A673 (cell line): ENCODE measurements at regions not wholly inside any gene's neighbourhood (a gene's known extent, or its start where the extent isn't known, plus 50 kb on each side); places are given as distances from the start of the nearest gene placed in this dataset.

Experiments used
- BruUV-seq: library from RNA; stranded (reverse); fragments of 400-500 nt; replicated peaks from 2 replicates; lab custom pipeline; 2021; lab: Mats Ljungman, UMichigan
- CTCF ChIA-PET: fragments of 300-600 bp; sonication (Branson Sonifier 250); formaldehyde crosslinking; loops from one replicate; lab custom pipeline; 2022; ENCODE audit warnings: antibody characterized with exemption; lab: Charles Lee
- POLR2A ChIA-PET: fragments of 300-600 bp; sonication (Branson Sonifier 250); formaldehyde crosslinking; loops from one replicate; lab custom pipeline; 2022; ENCODE audit warnings: antibody characterized with exemption; ENCODE audit not compliant: low non-redundant PET; lab: Charles Lee
- DNase-seq: peaks from one replicate; pipeline ENCODE4 v3.0.0-alpha.2; 2015; ENCODE audit warnings: low spot score
- H3K27ac ChIP-seq: fragments of 200-600 bp; sonication (generic); 2 replicates; pipeline ENCODE4 v1.5.1; 2016; ENCODE audit warnings: mixed run types, low read depth, mild to moderate bottlenecking, mixed read lengths, antibody characterized with exemption, low read length; ENCODE audit not compliant: poor library complexity, severe bottlenecking
- H3K27me3 ChIP-seq: fragments of 200-600 bp; sonication (generic); replicated peaks from 2 replicates; pipeline ENCODE4 v1.6.1; 2017; ENCODE audit warnings: mixed run types, low read depth, mild to moderate bottlenecking, mixed read lengths, antibody characterized with exemption, low read length; ENCODE audit not compliant: insufficient read depth, poor library complexity
- H3K36me3 ChIP-seq: fragments of 200-600 bp; sonication (generic); 2 replicates; pipeline ENCODE4 v1.6.1; 2016; ENCODE audit warnings: mixed run types, mild to moderate bottlenecking, mixed read lengths, antibody characterized with exemption, low read length; ENCODE audit not compliant: insufficient read depth, poor library complexity, severe bottlenecking
- H3K4me1 ChIP-seq: fragments of 200-600 bp; sonication (generic); 2 replicates; pipeline ENCODE4 v1.6.1; 2017; ENCODE audit warnings: mixed run types, mild to moderate bottlenecking, mixed read lengths, antibody characterized with exemption, low read length; ENCODE audit not compliant: insufficient read depth, poor library complexity, severe bottlenecking
- H3K4me3 ChIP-seq: fragments of 200-600 bp; sonication (generic); 2 replicates; pipeline ENCODE4 v1.5.1; 2016; ENCODE audit warnings: low read depth, mixed run types, mild to moderate bottlenecking, mixed read lengths, low read length; ENCODE audit not compliant: poor library complexity, severe bottlenecking
- H3K9me3 ChIP-seq: fragments of 200-600 bp; sonication (generic); 2 replicates; pipeline ENCODE4 v1.6.1; 2016; ENCODE audit warnings: mixed run types, low read depth, mild to moderate bottlenecking, mixed read lengths, antibody characterized with exemption, low read length; ENCODE audit not compliant: poor library complexity, severe bottlenecking
- CTCF ChIP-seq: fragments of 300-800, 200-600 bp; sonication (generic); conservative IDR thresholded peaks from 2 replicates; pipeline ENCODE4 v1.5.1; 2017; ENCODE audit warnings: low read depth, mild to moderate bottlenecking, antibody characterized with exemption, low read length, moderate library complexity, mixed read lengths
- EZH2 ChIP-seq: fragments of 200-600 bp; sonication (generic); IDR thresholded peaks from 2 replicates; pipeline ENCODE4 v1.6.1; 2017; ENCODE audit warnings: borderline replicate concordance, low read depth, mild to moderate bottlenecking, mixed read lengths, antibody characterized with exemption, low read length; ENCODE audit not compliant: poor library complexity, severe bottlenecking
- intact Hi-C: fragments of 100-400 bp; cut with micrococcal nuclease; formaldehyde crosslinking; loops from one replicate; pipeline ENCODE4 v1.10.0; 2022; ENCODE audit not compliant: unreplicated experiment

GRCh38 chr1:90236493-90236892 lies 241.6 kb downstream of the ZNF326 start:
- no peak overlapping the region for H3K27ac ChIP-seq
- no peaks in the 10 kb centered on the region for H3K9me3 ChIP-seq
- CTCF ChIA-PET, result no interaction called here
- BruUV-seq, result no TSS peak
- intact Hi-C loops, result no loop called here
- no peaks in the 10 kb centered on the region for H3K36me3 ChIP-seq
- H3K4me3 ChIP-seq, result no peak overlapping the region
- no peaks in the 10 kb centered on the region for H3K4me1 ChIP-seq
- H3K27me3 ChIP-seq, result no peaks in the 10 kb centered on the region
- POLR2A ChIA-PET, result no interaction called here
- no peak for DNase-seq
- TF ChIP-seq CTCF, result no peak
- TF ChIP-seq EZH2, result no peak

GRCh38 chr1:90223401-90223800 lies 228.5 kb downstream of the ZNF326 start:
- Histone ChIP-seq H3K9me3 (peaks cover 8% of the 10 kb centered on the region), H3K4me1 (peaks cover 6% of the 10 kb centered on the region), H3K27ac (no peak overlapping the region), H3K36me3 (no peaks in the 10 kb centered on the region), H3K27me3 (no peaks in the 10 kb centered on the region), H3K4me3 (no peak overlapping the region)
- ChIA-PET POLR2A (no interaction called here), CTCF (no interaction called here)
- no TSS peak for BruUV-seq
- DNase-seq, result no peak
- intact Hi-C loops, result no loop called here
- TF ChIP-seq CTCF, result no peak
- TF ChIP-seq EZH2, result no peak

- intact Hi-C loops, result no loop called here
- no TSS peak for BruUV-seq
- H3K27ac ChIP-seq, result no peak overlapping the region
- ChIA-PET POLR2A (no interaction called here), CTCF (no interaction called here)
- peak; percentile 47 for DNase-seq
- H3K4me1 ChIP-seq, result peaks cover 6% of the 10 kb centered on the region
- H3K27me3 ChIP-seq, result no peaks in the 10 kb centered on the region
- peaks cover 8% of the 10 kb centered on the region for H3K9me3 ChIP-seq
- no peaks in the 10 kb centered on the region for H3K36me3 ChIP-seq
- no peak overlapping the region for H3K4me3 ChIP-seq
- TF ChIP-seq EZH2 (no peak), CTCF (no peak)
Observed at GRCh38 chr1:90220941-90221693, 226.2 kb downstream of the ZNF326 start.
